Stomach smooth muscle (tissue), 2 donors: ENCODE measurements at regions not wholly inside any gene's neighbourhood (a gene's known extent, or its start where the extent isn't known, plus 50 kb on each side); places are given as distances from the start of the nearest gene placed in this dataset.
"Not testable (repeated sequence)": the region's sequence is repeated elsewhere in the genome, so short reads cannot be mapped to it uniquely, and the experiment has no call there.

Experiments
- H3K27ac ChIP-seq: one replicate; pipeline ENCODE4 v1.7.0; 2013; ENCODE audit warnings: mild to moderate bottlenecking, low read length, inconsistent platforms
- H3K27me3 ChIP-seq, 2 donors: one replicate each; pipeline ENCODE4 v1.7.0; 2013; ENCODE audit warnings: low read length in 2 of 2; ENCODE audit not compliant: insufficient read depth in 2 of 2, control insufficient read depth in 1 of 2
- H3K36me3 ChIP-seq, 2 donors: one replicate each; pipeline ENCODE4 v1.7.0; 2013; ENCODE audit warnings: low read length in 2 of 2; ENCODE audit not compliant: control insufficient read depth in 2 of 2, insufficient read depth in 2 of 2
- H3K4me1 ChIP-seq: one replicate; pipeline ENCODE4 v1.7.0; 2013; ENCODE audit warnings: low read length; ENCODE audit not compliant: control insufficient read depth, insufficient read depth
- H3K4me3 ChIP-seq, 2 donors: one replicate each; pipeline ENCODE4 v1.7.0; 2013; ENCODE audit warnings: low read length in 2 of 2
- H3K9ac ChIP-seq, 2 donors: one replicate each; pipeline ENCODE4 v1.7.0; 2013; ENCODE audit warnings: low read length in 2 of 2, mild to moderate bottlenecking in 1 of 2
- H3K9me3 ChIP-seq, 2 donors: one replicate each; pipeline ENCODE4 v1.7.0; 2013; ENCODE audit warnings: low read length in 2 of 2; ENCODE audit not compliant: control insufficient read depth in 2 of 2
- donor health status: healthy.
- donor health status: Pancreatic carcinoma.

DNA sequence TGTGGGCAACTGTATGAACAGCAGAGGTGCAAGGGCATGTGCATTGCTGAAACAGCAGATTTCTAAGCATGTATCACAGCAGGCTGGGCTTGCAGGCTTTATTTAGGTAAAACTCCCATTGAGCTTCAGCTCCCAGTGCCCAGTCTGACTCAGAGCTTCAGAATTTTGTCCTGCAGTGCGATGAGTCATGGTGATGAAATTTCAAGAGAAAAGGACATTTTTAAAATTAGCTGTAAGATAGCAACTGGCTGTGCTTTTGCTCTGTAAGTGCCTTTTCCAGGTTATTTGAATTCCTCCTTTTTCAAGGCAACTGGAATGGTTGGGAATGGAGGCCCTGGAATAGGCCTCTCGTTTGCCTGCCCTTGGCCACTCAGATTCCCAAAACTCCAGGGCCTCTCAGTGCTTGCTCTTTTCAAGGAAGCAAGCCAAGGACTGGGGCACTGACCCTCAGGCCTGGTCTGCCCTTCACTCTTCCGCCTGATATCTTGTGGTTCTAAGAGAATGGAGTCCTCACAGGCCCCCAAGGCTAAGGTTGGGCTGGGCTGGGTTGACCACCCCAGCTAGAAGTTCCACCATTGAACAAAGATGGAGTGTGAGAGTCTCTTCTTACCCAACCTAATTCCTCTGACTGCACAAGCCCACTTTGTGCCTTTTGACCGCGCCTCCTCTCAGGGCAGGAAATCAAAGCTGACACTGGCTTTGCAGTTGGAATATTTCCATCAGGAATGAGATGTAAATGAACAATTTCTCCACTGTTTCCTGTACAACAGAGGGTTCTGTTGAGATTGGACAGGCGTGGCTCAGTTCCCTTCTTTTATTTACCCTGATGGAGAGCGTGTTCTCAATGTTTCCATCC, 59.5 kb upstream of the PRSS23 start:
- Histone ChIP-seq H3K36me3 (no peaks in the 10 kb centered on the region), H3K27me3 (no peaks in the 10 kb centered on the region), H3K9me3 (no peaks in the 10 kb centered on the region), H3K4me3 (peak overlapping the region in 1 of 2 donors; percentile 26), H3K27ac (peak overlapping the region; percentile 92), H3K4me1 (peaks cover 51% of the 10 kb centered on the region), H3K9ac (peak overlapping the region; percentile 1 to 40)

DNA sequence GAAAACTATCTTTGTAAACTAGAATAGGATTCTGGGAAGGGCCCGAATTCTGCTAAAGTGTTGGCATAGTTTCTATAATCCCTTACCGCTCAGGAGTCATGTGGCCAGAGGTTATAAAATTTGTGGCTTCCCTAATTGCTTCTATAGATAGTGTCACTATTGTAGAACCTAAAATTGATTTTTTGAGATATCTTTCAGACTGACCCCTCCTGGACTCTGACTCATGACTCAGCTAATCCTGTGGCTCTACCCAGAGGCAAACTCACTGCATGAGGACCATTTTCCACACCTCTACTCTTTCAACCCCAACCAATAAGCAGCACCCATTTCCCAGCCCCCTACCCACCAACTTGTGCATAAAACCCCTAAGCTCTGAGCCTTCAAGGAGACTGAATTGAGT, 61.8 kb upstream of the PRSS23 start:
- peaks cover 48% of the 10 kb centered on the region for H3K4me1 ChIP-seq
- H3K27me3 ChIP-seq = no peaks in the 10 kb centered on the region
- no peak overlapping the region for H3K9ac ChIP-seq

DNA sequence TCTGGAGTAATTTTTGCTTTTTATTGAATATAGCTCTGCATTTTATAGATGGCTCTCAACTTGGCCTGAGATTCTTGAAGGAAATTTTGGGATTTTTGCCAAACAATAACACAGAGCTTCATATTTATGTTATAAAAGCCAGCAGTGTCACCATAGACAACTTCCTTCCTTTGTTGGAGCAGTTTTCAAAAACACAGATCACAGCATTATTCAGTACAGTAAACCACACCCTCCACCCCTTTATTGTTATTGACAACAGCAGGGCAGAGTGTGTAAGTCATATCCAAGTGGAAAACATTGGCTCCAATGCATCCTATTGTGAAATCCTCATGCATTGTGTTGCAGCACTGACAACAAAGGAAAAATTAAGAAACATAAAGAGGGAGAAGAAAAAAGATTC, 62.6 kb upstream of the PRSS23 start:
- H3K27ac ChIP-seq = peak overlapping the region; percentile 24
- no peaks in the 10 kb centered on the region for H3K27me3 ChIP-seq
- H3K9ac ChIP-seq = no peak overlapping the region
- H3K4me1 ChIP-seq = peaks cover 41% of the 10 kb centered on the region
- H3K36me3 ChIP-seq = no peaks in the 10 kb centered on the region
- H3K9me3 ChIP-seq = no peaks in the 10 kb centered on the region
- no peak overlapping the region for H3K4me3 ChIP-seq

More for the DNA sequence above, 61.8 kb upstream of the PRSS23 start:
- Histone ChIP-seq H3K4me3 (no peak overlapping the region), H3K9me3 (no peaks in the 10 kb centered on the region), H3K36me3 (no peaks in the 10 kb centered on the region), H3K27ac (peak overlapping the region; percentile 24)

DNA sequence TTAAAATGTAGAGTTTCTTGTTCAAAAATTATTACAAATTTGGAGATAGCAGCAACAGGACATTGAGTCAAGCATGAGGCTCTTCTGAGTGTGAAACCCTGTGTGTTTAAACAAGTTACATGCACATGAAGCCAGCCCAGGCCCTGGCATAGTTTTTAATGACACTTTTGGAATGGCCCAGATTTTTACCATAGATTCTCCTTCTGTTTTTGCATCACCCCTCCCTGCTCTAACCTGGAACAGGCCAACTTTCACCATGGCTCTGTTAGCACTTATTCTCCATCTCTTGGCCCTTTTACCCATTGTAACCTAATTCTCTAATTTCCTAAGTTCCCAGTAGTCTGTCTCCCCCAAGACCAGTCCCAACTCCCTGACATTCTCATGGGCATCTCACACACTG, 63.1 kb upstream of the PRSS23 start:
- no peak overlapping the region for H3K4me3 ChIP-seq
- no peaks in the 10 kb centered on the region for H3K27me3 ChIP-seq
- peaks cover 37% of the 10 kb centered on the region for H3K4me1 ChIP-seq
- H3K9me3 ChIP-seq = no peaks in the 10 kb centered on the region
- H3K27ac ChIP-seq = peak overlapping the region; percentile 24
- no peaks in the 10 kb centered on the region for H3K36me3 ChIP-seq
- no peak overlapping the region for H3K9ac ChIP-seq

DNA sequence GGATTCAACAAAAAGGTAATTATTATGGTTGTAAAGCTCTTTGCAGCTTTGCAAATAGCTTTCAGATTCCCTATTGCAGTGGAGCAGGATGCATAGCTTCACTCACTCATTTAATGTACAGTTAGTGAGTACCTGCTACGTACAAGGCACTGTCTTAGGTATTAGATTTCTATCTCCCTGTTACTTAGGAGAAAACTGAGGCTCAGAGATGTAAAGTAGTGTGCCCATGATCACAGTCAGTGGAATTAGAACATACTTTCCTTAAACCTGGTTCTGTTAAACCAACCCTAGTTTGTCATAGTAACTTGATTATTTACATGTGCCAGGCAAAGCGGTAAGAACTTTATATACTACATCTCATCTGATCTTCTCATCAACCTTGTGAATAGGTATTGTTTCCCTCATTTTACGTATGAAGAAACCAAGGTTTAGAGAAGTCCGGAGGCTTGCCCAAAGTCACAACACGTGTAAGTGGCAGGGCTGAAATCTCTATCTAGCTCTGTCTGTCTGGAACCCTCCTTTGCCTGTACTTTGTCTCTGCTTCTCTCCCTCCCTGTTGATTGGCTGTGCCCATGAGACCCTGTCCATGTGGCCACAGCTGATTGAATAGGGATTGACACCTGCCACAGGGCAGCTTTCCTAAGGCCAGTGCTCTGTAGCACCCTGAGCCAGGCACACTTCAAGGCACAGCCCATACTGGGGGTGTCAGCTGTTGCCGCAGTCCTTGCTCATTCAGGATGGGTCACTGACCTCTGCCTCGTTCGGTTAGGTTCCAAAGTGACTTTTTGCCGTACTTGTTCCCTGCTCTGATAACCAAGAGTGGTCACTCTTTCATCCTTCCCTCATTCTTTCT, 63.8 kb upstream of the PRSS23 start:
- no peaks in the 10 kb centered on the region for H3K27me3 ChIP-seq
- H3K4me3 ChIP-seq = no peak overlapping the region
- H3K36me3 ChIP-seq = no peaks in the 10 kb centered on the region
- H3K9me3 ChIP-seq = no peaks in the 10 kb centered on the region
- H3K27ac ChIP-seq = no peak overlapping the region
- H3K4me1 ChIP-seq = peaks cover 36% of the 10 kb centered on the region
- no peak overlapping the region for H3K9ac ChIP-seq

DNA sequence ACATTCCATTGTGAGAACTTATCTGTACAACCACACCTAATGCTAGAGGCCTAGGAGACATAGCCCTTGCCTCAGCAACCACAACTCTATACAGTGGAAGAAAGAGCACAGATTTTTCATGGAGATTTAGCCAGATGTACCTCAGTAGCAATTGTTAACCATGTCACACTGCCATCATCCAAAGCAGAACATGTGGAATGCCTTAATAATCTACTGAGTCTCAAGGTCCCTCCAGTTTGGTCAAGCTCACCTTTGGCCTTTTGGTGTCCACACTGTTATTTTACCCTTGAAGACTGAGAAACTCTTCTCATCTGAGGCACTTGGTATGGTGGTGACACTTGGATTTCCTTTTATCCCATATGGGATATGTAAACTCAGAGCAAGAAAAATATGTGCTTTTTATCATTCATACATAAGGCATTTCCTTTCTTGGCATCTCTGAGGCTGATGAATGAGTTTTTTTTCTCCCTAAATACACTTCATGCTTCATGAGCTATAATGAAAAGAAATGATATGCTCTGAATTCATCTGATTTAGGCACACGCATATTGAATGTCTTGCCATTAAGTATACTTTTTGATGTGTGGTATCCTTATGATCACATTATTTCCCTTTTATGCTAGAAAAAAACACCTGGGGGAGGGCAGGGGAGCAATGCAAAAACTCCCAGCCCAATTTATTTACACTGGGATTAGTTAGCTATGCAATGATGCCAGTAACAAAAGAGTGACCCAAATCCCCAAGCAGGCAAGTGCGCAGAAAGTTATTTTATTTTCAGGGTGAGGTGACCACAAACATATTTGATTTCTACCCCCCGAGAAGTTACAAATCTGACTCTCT, 63.3 kb upstream of the ME3 start:
- Histone ChIP-seq H3K36me3 (no peaks in the 10 kb centered on the region), H3K9ac (no peak overlapping the region), H3K27ac (no peak overlapping the region)

DNA sequence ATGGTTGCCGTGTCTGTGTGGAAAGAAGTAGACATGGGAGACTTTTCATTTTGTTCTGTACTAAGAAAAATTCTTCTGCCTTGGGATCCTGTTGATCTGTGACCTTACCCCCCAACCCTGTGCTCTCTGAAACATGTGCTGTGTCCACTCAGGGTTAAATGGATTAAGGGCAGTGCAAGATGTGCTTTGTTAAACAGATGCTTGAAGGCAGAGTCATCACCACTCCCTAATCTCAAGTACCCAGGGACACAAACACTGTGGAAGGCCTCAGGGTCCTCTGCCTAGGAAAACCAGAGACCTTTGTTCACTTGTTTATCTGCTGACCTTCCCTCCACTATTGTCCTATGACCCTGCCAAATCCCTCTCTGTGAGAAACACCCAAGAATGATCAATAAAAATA, 60.3 kb upstream of the ME3 start:
- not testable (repeated sequence) for H3K9me3 ChIP-seq, H3K4me3 ChIP-seq, H3K9ac ChIP-seq, H3K36me3 ChIP-seq, H3K27me3 ChIP-seq, H3K27ac ChIP-seq
- peaks cover 13% of the 10 kb centered on the region for H3K4me1 ChIP-seq

More for the DNA sequence above, 63.3 kb upstream of the ME3 start:
- no peaks in the 10 kb centered on the region for H3K9me3 ChIP-seq
- no peaks in the 10 kb centered on the region for H3K27me3 ChIP-seq
- no peak overlapping the region for H3K4me3 ChIP-seq
- H3K4me1 ChIP-seq = peaks cover 31% of the 10 kb centered on the region

DNA sequence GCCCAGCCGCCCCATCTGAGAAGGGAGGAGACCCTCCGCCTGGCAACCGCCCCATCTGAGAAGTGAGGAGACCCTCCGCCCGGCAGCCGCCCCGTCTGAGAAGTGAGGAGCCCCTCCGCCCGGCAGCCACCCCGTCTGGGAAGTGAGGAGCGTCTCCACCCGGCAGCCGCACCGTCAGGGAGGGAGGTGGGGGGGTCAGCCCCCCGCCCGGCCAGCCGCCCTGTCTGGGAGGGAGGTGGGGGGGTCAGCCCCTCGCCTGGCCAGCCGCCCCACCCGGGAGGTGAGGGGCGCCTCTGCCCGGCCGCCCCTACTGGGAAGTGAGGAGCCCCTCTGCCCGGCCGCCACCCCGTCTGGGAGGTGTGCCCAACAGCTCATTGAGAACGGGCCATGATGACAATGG, 59.9 kb upstream of the ME3 start:
- H3K4me1 ChIP-seq, H3K4me3 ChIP-seq, H3K9ac ChIP-seq, H3K27ac ChIP-seq, H3K9me3 ChIP-seq, H3K36me3 ChIP-seq, H3K27me3 ChIP-seq: not testable (repeated sequence)

DNA sequence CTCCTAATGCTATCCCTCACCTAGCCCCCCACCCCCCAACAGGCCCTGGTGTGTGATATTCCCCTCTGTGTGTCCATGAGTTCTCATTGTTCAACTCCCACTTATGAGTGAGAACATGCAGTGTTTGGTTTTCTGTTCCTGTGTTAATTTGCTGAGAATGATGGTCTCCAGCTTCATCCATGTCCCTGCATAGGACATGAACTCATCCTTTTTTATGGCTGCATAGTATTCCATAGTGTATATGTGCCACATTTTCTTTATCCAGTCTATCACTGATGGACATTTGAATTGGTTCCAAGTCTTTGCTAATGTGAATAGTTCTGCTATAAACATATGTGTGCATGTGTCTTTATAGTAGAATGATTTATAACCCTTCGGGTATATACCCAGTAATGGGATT, 57.2 kb upstream of the ME3 start:
- H3K9me3 ChIP-seq, H3K36me3 ChIP-seq, H3K27ac ChIP-seq, H3K4me3 ChIP-seq, H3K9ac ChIP-seq, H3K27me3 ChIP-seq, H3K4me1 ChIP-seq: not testable (repeated sequence)

DNA sequence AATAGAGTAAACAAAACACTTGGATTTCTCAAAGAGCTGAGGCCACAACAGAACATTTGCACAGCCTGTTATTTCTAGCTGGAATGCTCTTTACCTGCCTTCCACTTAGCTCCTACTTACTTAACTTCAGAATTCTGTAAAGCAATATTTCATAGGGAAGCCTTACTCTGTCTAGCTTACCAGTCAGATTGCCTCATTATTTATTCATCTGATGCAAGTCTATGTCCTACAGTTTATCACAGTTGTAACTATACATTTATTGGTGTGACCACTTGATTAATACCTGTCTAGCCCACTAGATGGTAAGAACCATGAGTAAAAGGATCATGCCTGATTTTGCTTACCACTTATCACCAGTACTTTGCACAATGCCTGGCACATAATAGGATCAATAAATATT, 56.1 kb upstream of the ME3 start:
- no peaks in the 10 kb centered on the region for H3K27me3 ChIP-seq
- H3K27ac ChIP-seq = no peak overlapping the region
- no peaks in the 10 kb centered on the region for H3K9me3 ChIP-seq
- no peak overlapping the region for H3K9ac ChIP-seq
- H3K36me3 ChIP-seq = no peaks in the 10 kb centered on the region
- no peak overlapping the region for H3K4me3 ChIP-seq
- H3K4me1 ChIP-seq = no peaks in the 10 kb centered on the region
